GM12875 (cell line): ENCODE measurements at regions not wholly inside any gene's neighbourhood (a gene's known extent, or its start where the extent isn't known, plus 50 kb on each side); places are given as distances from the start of the nearest gene placed in this dataset.

Source experiments
- H3K4me3 ChIP-seq: one replicate; pipeline ENCODE4 v1.5.1; 2011; ENCODE audit warnings: low read depth, low read length, control low read depth
- TF ChIP-seq, protein P1 (sequence below): IDR thresholded peaks from 2 replicates; pipeline ENCODE4 v1.5.1; 2011; ENCODE audit warnings: low read depth, mild to moderate bottlenecking, control low read depth, inconsistent platforms, low read length, moderate library complexity, borderline replicate concordance; ENCODE audit not compliant: insufficient read depth

DNA sequence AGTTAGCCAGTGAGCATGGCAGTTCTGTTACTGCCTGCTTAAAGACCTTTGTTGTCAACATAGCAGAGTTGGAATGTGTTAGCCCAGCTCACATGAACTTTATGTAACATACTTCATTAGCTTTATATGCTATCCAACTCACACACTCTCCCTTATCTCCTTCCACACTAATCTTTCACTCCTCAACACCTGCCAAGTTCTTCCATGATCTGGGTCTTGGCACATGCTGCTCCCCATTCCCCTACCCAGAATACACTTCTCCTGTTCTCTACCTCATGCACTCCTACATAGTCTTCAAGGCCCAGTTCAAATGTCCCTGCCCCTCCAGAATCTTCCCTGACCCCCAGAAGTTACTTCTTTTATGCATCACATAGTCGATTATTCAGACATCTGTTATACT, 179.3 kb downstream of the KATNAL1 start:
- H3K4me3 ChIP-seq = no peak overlapping the region
- TF ChIP-seq, protein P1, sequence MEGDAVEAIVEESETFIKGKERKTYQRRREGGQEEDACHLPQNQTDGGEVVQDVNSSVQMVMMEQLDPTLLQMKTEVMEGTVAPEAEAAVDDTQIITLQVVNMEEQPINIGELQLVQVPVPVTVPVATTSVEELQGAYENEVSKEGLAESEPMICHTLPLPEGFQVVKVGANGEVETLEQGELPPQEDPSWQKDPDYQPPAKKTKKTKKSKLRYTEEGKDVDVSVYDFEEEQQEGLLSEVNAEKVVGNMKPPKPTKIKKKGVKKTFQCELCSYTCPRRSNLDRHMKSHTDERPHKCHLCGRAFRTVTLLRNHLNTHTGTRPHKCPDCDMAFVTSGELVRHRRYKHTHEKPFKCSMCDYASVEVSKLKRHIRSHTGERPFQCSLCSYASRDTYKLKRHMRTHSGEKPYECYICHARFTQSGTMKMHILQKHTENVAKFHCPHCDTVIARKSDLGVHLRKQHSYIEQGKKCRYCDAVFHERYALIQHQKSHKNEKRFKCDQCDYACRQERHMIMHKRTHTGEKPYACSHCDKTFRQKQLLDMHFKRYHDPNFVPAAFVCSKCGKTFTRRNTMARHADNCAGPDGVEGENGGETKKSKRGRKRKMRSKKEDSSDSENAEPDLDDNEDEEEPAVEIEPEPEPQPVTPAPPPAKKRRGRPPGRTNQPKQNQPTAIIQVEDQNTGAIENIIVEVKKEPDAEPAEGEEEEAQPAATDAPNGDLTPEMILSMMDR = no peak

DNA sequence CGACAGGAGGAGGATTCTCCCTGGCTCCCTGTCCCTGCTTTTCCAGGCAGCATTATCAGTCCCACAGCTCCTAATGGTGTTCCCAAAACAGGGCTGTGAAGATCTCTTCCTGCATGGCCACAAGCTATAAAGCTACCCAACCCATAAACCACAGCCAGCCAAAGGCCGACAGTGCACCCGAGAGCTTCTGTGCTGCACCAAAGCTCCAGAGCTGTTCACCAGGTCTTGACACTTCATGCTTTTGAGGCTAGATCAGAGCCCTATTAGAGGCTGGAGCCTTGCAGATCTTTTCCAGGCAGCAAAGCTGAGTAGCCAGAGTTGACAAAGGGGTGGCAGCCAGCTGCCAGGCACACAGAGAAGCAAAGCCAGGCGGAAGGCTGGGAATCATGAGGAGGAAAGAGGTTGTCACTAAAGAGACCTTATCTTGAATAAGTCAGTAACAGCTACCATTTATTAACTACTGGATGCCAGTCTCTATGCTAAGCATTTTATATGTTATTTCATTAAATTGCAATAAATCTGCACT, 180.4 kb downstream of the KATNAL1 start:
- TF ChIP-seq, protein P1 = no peak
- no peak overlapping the region for H3K4me3 ChIP-seq

DNA sequence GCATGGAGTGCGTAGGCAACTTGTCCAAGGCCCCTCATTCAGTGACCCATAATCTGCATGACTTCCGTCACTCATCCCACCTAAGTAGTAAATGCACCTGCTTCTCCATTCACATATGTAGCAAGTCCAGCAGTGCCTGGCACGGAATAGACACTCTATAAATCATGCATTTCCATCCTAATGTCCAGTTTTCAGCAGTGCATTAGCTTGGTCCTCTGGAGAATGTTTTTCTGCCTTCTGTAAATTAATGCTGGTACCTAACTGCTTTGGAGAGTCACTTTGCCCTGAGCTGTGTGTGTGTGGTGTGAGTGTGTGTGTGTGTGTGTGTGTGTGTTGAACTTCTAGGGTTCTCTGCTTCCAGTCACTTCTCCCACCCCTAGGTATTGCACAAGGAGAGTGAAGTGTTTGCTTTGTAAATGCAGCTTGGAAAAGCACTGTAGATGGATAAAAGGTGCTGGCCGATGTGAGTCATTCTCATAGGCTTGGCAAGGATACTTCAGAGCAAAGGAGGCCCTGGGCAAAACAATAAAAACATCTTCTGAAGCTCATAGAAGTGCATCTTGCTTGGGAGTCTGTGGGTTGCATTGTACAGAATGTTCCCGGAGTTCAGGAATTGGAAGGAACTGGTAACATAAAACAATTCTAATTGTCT, 181.8 kb downstream of the KATNAL1 start:
- TF ChIP-seq, protein P1 = no peak
- H3K4me3 ChIP-seq = no peak overlapping the region

DNA sequence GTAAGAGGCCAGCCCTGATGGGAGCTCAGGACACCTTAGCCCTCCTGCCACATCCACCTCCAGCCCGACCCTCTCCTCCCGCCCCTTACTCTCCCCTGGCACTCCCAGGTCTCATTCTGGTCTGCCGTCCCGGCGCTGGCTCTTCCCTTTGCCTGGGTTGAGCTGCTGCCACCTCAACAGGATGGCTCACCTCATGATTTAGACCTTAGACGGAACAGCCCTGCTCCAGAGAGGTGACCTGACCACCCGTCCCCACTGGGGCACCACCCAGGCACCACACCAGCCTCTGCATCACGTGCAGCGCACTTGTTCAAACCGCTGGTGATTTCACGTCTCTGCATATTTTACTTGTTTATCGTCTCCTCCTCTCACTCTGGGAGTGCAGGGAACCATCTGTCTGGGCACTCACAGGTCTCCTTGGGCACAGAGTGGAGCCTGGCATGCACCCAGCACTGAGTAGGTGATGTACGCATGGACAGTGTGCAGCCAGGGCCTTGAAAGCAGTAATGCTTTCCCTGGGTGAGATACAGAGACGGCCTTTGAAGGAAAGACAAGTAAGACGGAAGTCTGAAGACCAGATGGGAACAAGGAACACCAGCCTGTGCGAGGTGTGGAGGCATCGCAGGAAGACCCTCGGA, 183.1 kb downstream of the KATNAL1 start:
- H3K4me3 ChIP-seq = no peak overlapping the region
- TF ChIP-seq, protein P1 = no peak

DNA sequence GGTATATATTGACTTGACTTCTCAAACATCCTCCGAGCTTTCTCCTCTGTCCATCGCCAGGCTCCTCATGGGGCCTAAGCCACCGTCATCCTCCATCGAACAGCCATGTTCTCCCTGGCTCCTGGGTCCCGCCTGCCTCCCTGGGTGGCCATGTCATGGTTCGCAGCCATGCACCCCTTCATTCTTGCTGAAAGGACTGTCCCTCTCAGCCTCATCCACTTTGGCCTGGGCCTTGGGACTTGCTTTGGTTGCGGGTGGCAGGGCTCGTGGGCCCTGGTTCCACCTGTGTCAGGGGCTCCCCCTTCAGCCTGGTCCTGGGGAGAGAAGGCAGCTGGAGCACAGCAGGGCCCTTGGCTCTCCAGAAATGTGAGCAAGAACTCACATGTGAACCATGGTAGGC, 183.8 kb downstream of the KATNAL1 start:
- TF ChIP-seq, protein P1 = no peak
- no peak overlapping the region for H3K4me3 ChIP-seq

DNA sequence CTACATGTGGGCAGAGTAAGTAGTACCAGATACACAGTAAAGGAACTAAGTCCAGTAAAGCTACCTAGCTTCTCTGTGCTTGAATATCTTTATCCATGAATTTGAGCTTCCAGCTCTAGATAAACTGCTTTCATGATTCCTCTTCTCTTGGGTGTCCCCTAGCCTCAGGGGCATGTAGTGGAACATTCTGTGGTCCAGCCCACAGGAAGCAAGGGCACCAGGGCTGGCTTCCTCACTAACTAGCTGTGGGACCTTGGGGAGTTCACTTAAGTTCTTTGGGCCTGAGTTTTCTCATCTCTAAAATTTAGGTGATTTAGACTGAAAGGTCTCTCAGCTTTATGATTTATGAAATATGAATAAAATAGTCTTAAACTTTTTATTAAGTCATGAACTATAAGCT, 185.7 kb downstream of the KATNAL1 start:
- no peak overlapping the region for H3K4me3 ChIP-seq
- TF ChIP-seq, protein P1 = no peak

DNA sequence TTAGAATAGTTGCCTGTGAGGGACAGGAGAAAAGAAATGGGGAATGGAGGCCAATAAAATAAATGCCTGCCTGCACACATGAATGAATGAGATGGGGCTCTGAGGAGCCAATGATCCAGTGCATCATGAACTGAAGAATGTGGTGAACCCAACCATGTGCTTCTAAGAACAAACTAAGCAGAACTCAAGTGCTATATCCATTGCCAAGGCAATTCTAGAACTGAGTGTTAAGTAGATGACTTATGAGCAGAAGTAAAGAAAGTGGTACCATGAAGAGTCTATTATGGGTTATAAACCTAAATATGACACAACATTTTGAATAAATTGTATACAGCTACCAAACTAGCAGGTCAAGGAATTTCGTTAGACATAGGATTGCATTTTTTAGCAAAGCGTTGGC, 186.1 kb downstream of the KATNAL1 start:
- TF ChIP-seq, protein P1 = no peak
- no peak overlapping the region for H3K4me3 ChIP-seq
